Psoas muscle (tissue), 7 donors: ENCODE measurements at regions not wholly inside any gene's neighbourhood (a gene's known extent, or its start where the extent isn't known, plus 50 kb on each side); places are given as distances from the start of the nearest gene placed in this dataset.
A peak's percentile ranks its signal among the peaks of the same experiment; 100 is the strongest.

Experiments
- ATAC-seq, 4 donors: fragments of 200-7000 bp; cut with Tn5 transposase; one replicate each; pipeline ENCODE4 v1.9.1; 2020; ENCODE audit warnings: moderate library complexity in 3 of 4, mild to moderate bottlenecking in 2 of 4
- DNase-seq, 2 donors: peaks; one replicate each; pipeline ENCODE4 v3.0.0-alpha.2; 2020
- H3K27ac ChIP-seq: fragments of 200-600 bp; one replicate; pipeline ENCODE4 v1.8.0; 2022
- H3K27me3 ChIP-seq, 3 donors: fragments of 200-600 bp in 1 of 3; one replicate each; pipeline versions ENCODE4 v1.6.1 to v1.8.0; 2013 to 2022; ENCODE audit warnings: low read length in 2 of 3, mild to moderate bottlenecking in 2 of 3, moderate library complexity in 1 of 3; ENCODE audit not compliant: insufficient read depth in 3 of 3
- H3K36me3 ChIP-seq, 2 donors: fragments of 200-600 bp in 1 of 2; one replicate each; pipeline versions ENCODE4 v1.6.1 to v1.8.0; 2013 to 2022; ENCODE audit warnings: low read depth in 1 of 2, mild to moderate bottlenecking in 1 of 2, moderate library complexity in 1 of 2; ENCODE audit not compliant: insufficient read depth in 1 of 2
- H3K4me1 ChIP-seq: fragments of 200-600 bp; one replicate; pipeline ENCODE4 v1.8.0; 2022
- H3K4me3 ChIP-seq: fragments of 200-600 bp; one replicate; pipeline ENCODE4 v1.8.0; 2022; ENCODE audit warnings: mild to moderate bottlenecking
- H3K9me3 ChIP-seq: fragments of 200-600 bp; one replicate; pipeline ENCODE4 v1.8.0; 2022
- CTCF ChIP-seq: fragments of 200-600 bp; IDR thresholded peaks from one replicate; pipeline ENCODE4 v1.8.0; 2022; ENCODE audit warnings: antibody characterized with exemption
- WGBS, 3 donors: extraction: QIAGEN DNeasy Blood & Tissue Kit; methylation state at CpG; one replicate each; pipeline versions ENCODE4 v1.1.6 to v1.1.7; 2013; 5-methylcytosine and 5-hydroxymethylcytosine counted together
- intact Hi-C, 2 donors: fragments of 100-400 bp; cut with DNase I; formaldehyde crosslinking; loops; one replicate each; pipeline versions ENCODE4 v1.11.0 to v1.14.2; 2022
- donor health status: healthy with polysubstance abuse.
- donor health status: DM: no; HTN: no; CAD: no; lungs with moderate emphysema.
- donor health status: Bipolar disorder and iron deficiency.
- donor health status: healthy.
- donor health status: DM: yes; HTN: yes; CAD: no.
- donor health status: DM: no; HTN: no; CAD: no.
- donor health status: DM: yes; HTN: yes; CAD: no.

GRCh38 chr2:18490901-18491300, 69.6 kb downstream of the RDH14 start:
- WGBS, 3 donors: 26 to 36% (median 27%) methylated on average over 2 of the region's 2 CpGs
- Histone ChIP-seq H3K27ac (no peak overlapping the region), H3K27me3 (no peaks in the 10 kb centered on the region), H3K4me1 (no peaks in the 10 kb centered on the region), H3K9me3 (no peaks in the 10 kb centered on the region), H3K4me3 (no peak overlapping the region), H3K36me3 (no peaks in the 10 kb centered on the region)
- intact Hi-C loops: no loop called here
- ATAC-seq (no peak), DNase-seq (no peak)
- no peak for TF ChIP-seq CTCF

- H3K36me3 ChIP-seq: no peaks in the 10 kb centered on the region
- no peaks in the 10 kb centered on the region for H3K9me3 ChIP-seq
- 73 to 78% (median 75%) methylated on average over 2 of the region's 2 CpGs for WGBS, 3 donors
- no peak for TF ChIP-seq CTCF
- no peak overlapping the region for H3K27ac ChIP-seq
- no peaks in the 10 kb centered on the region for H3K4me1 ChIP-seq
- no peaks in the 10 kb centered on the region for H3K27me3 ChIP-seq
- intact Hi-C loops: no loop called here
- DNase-seq (no peak), ATAC-seq (no peak)
- no peak overlapping the region for H3K4me3 ChIP-seq
These were observed 73.1 kb downstream of the RDH14 start for GRCh38 chr2:18487106-18487913.

GRCh38 chr2:18484625-18485024, 75.8 kb downstream of the RDH14 start:
- Histone ChIP-seq H3K27ac (no peak overlapping the region), H3K4me1 (peaks cover 9% of the 10 kb centered on the region), H3K36me3 (no peaks in the 10 kb centered on the region), H3K9me3 (no peaks in the 10 kb centered on the region), H3K27me3 (no peaks in the 10 kb centered on the region), H3K4me3 (no peak overlapping the region)
- no peak for TF ChIP-seq CTCF
- DNase-seq: no peak
- intact Hi-C loops: no loop called here
- ATAC-seq: no peak

- H3K4me3 ChIP-seq: no peak overlapping the region
- H3K27me3 ChIP-seq: no peaks in the 10 kb centered on the region
- DNase-seq (peak; percentile 16 to 50), ATAC-seq (peak in 3 of 4 donors; percentile 54 to 74 (median 57))
- H3K4me1 ChIP-seq: peaks cover 13% of the 10 kb centered on the region
- no peaks in the 10 kb centered on the region for H3K9me3 ChIP-seq
- intact Hi-C loops: no loop called here
- no peak for TF ChIP-seq CTCF
- 63 to 67% (median 66%) methylated on average over 3 of the region's 3 CpGs for WGBS, 3 donors
- no peaks in the 10 kb centered on the region for H3K36me3 ChIP-seq
- H3K27ac ChIP-seq: no peak overlapping the region
These were observed 76.6 kb downstream of the RDH14 start for GRCh38 chr2:18483896-18484295.

GRCh38 chr2:18482666-18483065, 77.8 kb downstream of the RDH14 start:
- no peak for DNase-seq
- no peak for ATAC-seq
- H3K9me3 ChIP-seq: no peaks in the 10 kb centered on the region
- TF ChIP-seq CTCF: no peak
- no peaks in the 10 kb centered on the region for H3K36me3 ChIP-seq
- no peaks in the 10 kb centered on the region for H3K27me3 ChIP-seq
- peaks cover 13% of the 10 kb centered on the region for H3K4me1 ChIP-seq
- no peak overlapping the region for H3K27ac ChIP-seq
- H3K4me3 ChIP-seq: no peak overlapping the region
- intact Hi-C loops: no loop called here
